GM13977 (cell line): ENCODE measurements at regions not wholly inside any gene's neighbourhood (a gene's known extent, or its start where the extent isn't known, plus 50 kb on each side); places are given as distances from the start of the nearest gene placed in this dataset.

Source experiments
- DNase-seq: peaks from one replicate; pipeline ENCODE4 v3.0.0; 2012; ENCODE audit warnings: low spot score
- CTCF ChIP-seq: IDR thresholded peaks from 2 replicates; pipeline ENCODE4 v1.5.1; 2012; ENCODE audit warnings: mild to moderate bottlenecking, control low read depth; ENCODE audit not compliant: insufficient read depth; ENCODE audit errors: extremely low read depth, missing control alignments
- in situ Hi-C: fragments of 300-500 bp; cut with MboI; formaldehyde crosslinking; loops from one replicate; pipeline ENCODE4 v1.12.0; 2022; ENCODE audit warnings: low sequenced_read_pairs, low pct_unique_long_range_greater_than_20kb, mixed read lengths, inconsistent platforms; ENCODE audit not compliant: unreplicated experiment

GRCh38 chr18:59052965-59053820, 86.5 kb upstream of the SEC11C start:
- no peak for TF ChIP-seq CTCF
- DNase-seq = no peak
- in situ Hi-C loops = loop anchor here (25.0 kb wide), 1 partner anchor 516 kb away; no protein-coding TSS in a partner anchor

- in situ Hi-C loops = loop anchor here (25.0 kb wide), 1 partner anchor 517 kb away; no protein-coding TSS in a partner anchor
- no peak for DNase-seq
- TF ChIP-seq CTCF = no peak
Measured at GRCh38 chr18:59054496-59055287, 85.0 kb upstream of the SEC11C start.

GRCh38 chr18:59055345-59056032, 84.2 kb upstream of the SEC11C start:
- in situ Hi-C loops = loop anchor here (25.0 kb wide), 1 partner anchor 518 kb away; no protein-coding TSS in a partner anchor
- DNase-seq = no peak
- no peak for TF ChIP-seq CTCF

GRCh38 chr18:59056706-59057492, 82.8 kb upstream of the SEC11C start:
- in situ Hi-C loops = loop anchor here (25.0 kb wide), 1 partner anchor 520 kb away; no protein-coding TSS in a partner anchor
- peak; percentile 42 for DNase-seq
- TF ChIP-seq CTCF = peak; percentile 78

GRCh38 chr18:59057493-59057795, 82.2 kb upstream of the SEC11C start:
- in situ Hi-C loops = loop anchor here (25.0 kb wide), 1 partner anchor 520 kb away; no protein-coding TSS in a partner anchor
- no peak for DNase-seq
- TF ChIP-seq CTCF = no peak
